Mammary epithelial cell (primary cell): ENCODE measurements at regions not wholly inside any gene's neighbourhood (a gene's known extent, or its start where the extent isn't known, plus 50 kb on each side); places are given as distances from the start of the nearest gene placed in this dataset.

Experiments
- CTCF ChIP-seq, 2 donors: IDR thresholded peaks in 1 of 2; conservative IDR thresholded peaks in 1 of 2; 2 replicates each; pipeline ENCODE4 v1.5.1; 2011 to 2012; ENCODE audit warnings: inconsistent platforms in 2 of 2, low read length in 2 of 2, mild to moderate bottlenecking in 2 of 2, control low read depth in 1 of 2, low read depth in 1 of 2; ENCODE audit not compliant: insufficient read depth in 1 of 2; ENCODE audit errors: extremely low read depth in 1 of 2
- EZH2 ChIP-seq: IDR thresholded peaks from 2 replicates; pipeline ENCODE4 v1.6.1; 2012; ENCODE audit warnings: low read length, inconsistent platforms, borderline replicate concordance

- TF ChIP-seq EZH2 (no peak), CTCF (conservative IDR thresholded peaks at IDR 0.05 in 1 of 2, IDR thresholded peaks at IDR 0.05 in 1 of 2; ENCODE audit: extremely low read depth in 1 of 2, insufficient read depth in 1 of 2, low read depth in 1 of 2, low read length in 2 of 2) (no peak)
These were observed 142.3 kb upstream of the TPM1 start for GRCh38 chr15:62900071-62900802.
